Sigmoid colon (tissue), 4 donors: ENCODE measurements at regions not wholly inside any gene's neighbourhood (a gene's known extent, or its start where the extent isn't known, plus 50 kb on each side); places are given as distances from the start of the nearest gene placed in this dataset.

ENCODE experiments used
- EP300 ChIP-seq, 4 donors: sonication (generic); formaldehyde crosslinking; IDR thresholded peaks; one replicate each; pipeline ENCODE4 v1.6.1; 2017; ENCODE audit warnings: antibody characterized with exemption in 4 of 4
- TF ChIP-seq, protein P1 (sequence below), 4 experiments: fragments of 450-650 bp in 3 of 4; fragments of 200-600 bp in 1 of 4; IDR thresholded peaks; one replicate each; pipeline ENCODE4 v1.5.1; 2016 to 2019; ENCODE audit warnings: antibody characterized with exemption in 4 of 4, mild to moderate bottlenecking in 3 of 4, moderate library complexity in 2 of 4

DNA sequence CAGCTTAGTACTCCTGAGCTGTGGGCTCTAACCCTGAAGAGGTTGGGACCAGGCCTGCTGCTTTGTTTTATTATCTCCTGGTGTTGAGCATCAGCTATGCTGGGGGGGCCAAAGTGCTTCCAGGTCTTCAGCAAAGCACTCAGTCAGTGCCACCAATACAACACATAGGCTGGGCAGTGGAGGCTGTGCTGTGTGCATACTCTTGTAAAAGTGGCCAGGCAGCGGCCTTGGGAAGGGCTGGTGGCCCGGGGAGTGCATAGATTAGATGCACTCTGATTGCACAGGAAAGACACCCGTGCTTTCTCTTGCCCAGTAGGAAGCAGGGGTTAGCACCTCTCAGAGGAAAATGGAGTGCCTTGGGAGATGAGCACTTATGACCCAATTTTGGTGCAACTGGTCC, 534.0 kb downstream of the ARAP2 start:
- TF ChIP-seq, protein P1, sequence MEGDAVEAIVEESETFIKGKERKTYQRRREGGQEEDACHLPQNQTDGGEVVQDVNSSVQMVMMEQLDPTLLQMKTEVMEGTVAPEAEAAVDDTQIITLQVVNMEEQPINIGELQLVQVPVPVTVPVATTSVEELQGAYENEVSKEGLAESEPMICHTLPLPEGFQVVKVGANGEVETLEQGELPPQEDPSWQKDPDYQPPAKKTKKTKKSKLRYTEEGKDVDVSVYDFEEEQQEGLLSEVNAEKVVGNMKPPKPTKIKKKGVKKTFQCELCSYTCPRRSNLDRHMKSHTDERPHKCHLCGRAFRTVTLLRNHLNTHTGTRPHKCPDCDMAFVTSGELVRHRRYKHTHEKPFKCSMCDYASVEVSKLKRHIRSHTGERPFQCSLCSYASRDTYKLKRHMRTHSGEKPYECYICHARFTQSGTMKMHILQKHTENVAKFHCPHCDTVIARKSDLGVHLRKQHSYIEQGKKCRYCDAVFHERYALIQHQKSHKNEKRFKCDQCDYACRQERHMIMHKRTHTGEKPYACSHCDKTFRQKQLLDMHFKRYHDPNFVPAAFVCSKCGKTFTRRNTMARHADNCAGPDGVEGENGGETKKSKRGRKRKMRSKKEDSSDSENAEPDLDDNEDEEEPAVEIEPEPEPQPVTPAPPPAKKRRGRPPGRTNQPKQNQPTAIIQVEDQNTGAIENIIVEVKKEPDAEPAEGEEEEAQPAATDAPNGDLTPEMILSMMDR (IDR thresholded peaks at IDR 0.05) = no peak
- no peak for TF ChIP-seq EP300 (IDR thresholded peaks at IDR 0.05)
